SU-DHL-6 (cell line): ENCODE measurements at regions not wholly inside any gene's neighbourhood (a gene's known extent, or its start where the extent isn't known, plus 50 kb on each side); places are given as distances from the start of the nearest gene placed in this dataset.

Source experiments
- H2AFZ ChIP-seq: fragments of 200-600 bp; sonication (generic); 2 replicates; pipeline ENCODE4 v1.6.1; 2014; ENCODE audit warnings: low read depth, mild to moderate bottlenecking, moderate library complexity, mixed read lengths, antibody characterized with exemption, low read length; ENCODE audit not compliant: severe bottlenecking
- H3F3A ChIP-seq: fragments of 200-600 bp; shearing (Covaris generic); 2 replicates; pipeline ENCODE4 v1.6.0; 2016; ENCODE audit warnings: antibody characterized with exemption, mild to moderate bottlenecking; ENCODE audit not compliant: insufficient read depth
- H3K27ac ChIP-seq: fragments of 200-600 bp; sonication (generic); 2 replicates; pipeline ENCODE4 v1.5.1; 2016; ENCODE audit warnings: low read depth, mild to moderate bottlenecking, low read length, moderate library complexity, mixed read lengths
- H3K27me3 ChIP-seq: fragments of 200-600 bp; sonication (generic), shearing (Covaris generic); 2 replicates; pipeline ENCODE4 v1.6.0; 2014; ENCODE audit warnings: mild to moderate bottlenecking, low read length
- H3K36me3 ChIP-seq: fragments of 200-600 bp; sonication (generic); 2 replicates; pipeline ENCODE4 v1.6.1; 2014; ENCODE audit warnings: mild to moderate bottlenecking, low read length, mixed read lengths
- H3K4me2 ChIP-seq: fragments of 300-600, 200-600 bp; shearing (Covaris generic), sonication (generic); 2 replicates; pipeline ENCODE4 v1.6.0; 2014; ENCODE audit warnings: low read length, low read depth, mild to moderate bottlenecking; ENCODE audit not compliant: poor library complexity, severe bottlenecking
- H3K4me3 ChIP-seq: fragments of 200-600 bp; sonication (generic); 2 replicates; pipeline ENCODE4 v1.5.1; 2014; ENCODE audit warnings: antibody characterized with exemption, low read length, mild to moderate bottlenecking, mixed read lengths; ENCODE audit not compliant: insufficient read depth, poor library complexity, severe bottlenecking
- H3K79me2 ChIP-seq: fragments of 200-600 bp; sonication (generic); 2 replicates; pipeline ENCODE4 v1.6.1; 2014; ENCODE audit warnings: mild to moderate bottlenecking, low read length, moderate library complexity; ENCODE audit not compliant: insufficient read depth
- H3K9ac ChIP-seq: fragments of 200-600 bp; sonication (generic); 2 replicates; pipeline ENCODE4 v1.7.0; 2014; ENCODE audit warnings: mild to moderate bottlenecking, low read length
- H3K9me2 ChIP-seq: fragments of 200-600 bp; sonication (generic); replicated peaks from 2 replicates; pipeline ENCODE4 v1.6.1; 2014; ENCODE audit warnings: low read length; ENCODE audit not compliant: insufficient read depth
- H3K9me3 ChIP-seq: fragments of 200-600 bp; sonication (generic); 2 replicates; pipeline ENCODE4 v1.6.1; 2014; ENCODE audit warnings: low read length, mixed read lengths; ENCODE audit not compliant: insufficient read depth
- H4K20me1 ChIP-seq: fragments of 200-600 bp; sonication (generic); 2 replicates; pipeline ENCODE4 v1.6.1; 2014; ENCODE audit warnings: low read depth, mild to moderate bottlenecking, antibody characterized with exemption, low read length, moderate library complexity, mixed read lengths
- CTCF ChIP-seq: fragments of 200-600 bp; sonication (generic); IDR thresholded peaks from one replicate; pipeline ENCODE4 v1.5.1; 2017; ENCODE audit warnings: antibody characterized with exemption, mild to moderate bottlenecking, low read length, moderate library complexity; ENCODE audit not compliant: insufficient read depth, poor library complexity, severe bottlenecking
- EZH2phosphoT487 ChIP-seq: fragments of 200-600 bp; sonication (generic), shearing (Covaris generic); conservative IDR thresholded peaks from 2 replicates; pipeline ENCODE4 v1.6.1; 2018; ENCODE audit warnings: mild to moderate bottlenecking, antibody characterized with exemption, low read length, moderate library complexity, mixed read lengths

- TF ChIP-seq EZH2phosphoT487 (no peak), CTCF (no peak)
- H3K9me3 ChIP-seq: no peaks in the 10 kb centered on the region
- no peak overlapping the region for H2AFZ ChIP-seq
These were observed 340.8 kb upstream of the SLC10A2 start for GRCh38 chr13:103406967-103407366.

GRCh38 chr13:103405297-103405696, 339.1 kb upstream of the SLC10A2 start:
- Histone ChIP-seq H2AFZ (no peak overlapping the region), H3K79me2 (no peaks in the 10 kb centered on the region)

More at GRCh38 chr13:103406967-103407366, 340.8 kb upstream of the SLC10A2 start:
- Histone ChIP-seq H3K27me3 (no peaks in the 10 kb centered on the region), H3K4me3 (no peak overlapping the region), H3K27ac (no peak overlapping the region), H3K79me2 (no peaks in the 10 kb centered on the region), H3K36me3 (no peaks in the 10 kb centered on the region), H3F3A (no peaks in the 10 kb centered on the region), H4K20me1 (no peaks in the 10 kb centered on the region), H3K4me2 (no peak overlapping the region), H3K9me2 (no peaks in the 10 kb centered on the region), H3K9ac (no peak overlapping the region)

GRCh38 chr13:103403814-103404213, 337.6 kb upstream of the SLC10A2 start:
- Histone ChIP-seq H3K9me3 (no peaks in the 10 kb centered on the region), H3K9ac (no peak overlapping the region), H3K9me2 (no peaks in the 10 kb centered on the region), H4K20me1 (no peaks in the 10 kb centered on the region), H3K4me3 (no peak overlapping the region), H3K27ac (no peak overlapping the region), H3K79me2 (no peaks in the 10 kb centered on the region), H3K27me3 (no peaks in the 10 kb centered on the region), H2AFZ (no peak overlapping the region), H3K36me3 (no peaks in the 10 kb centered on the region), H3F3A (no peaks in the 10 kb centered on the region), H3K4me2 (no peak overlapping the region)
- TF ChIP-seq EZH2phosphoT487 (no peak), CTCF (no peak)

More at GRCh38 chr13:103405297-103405696, 339.1 kb upstream of the SLC10A2 start:
- Histone ChIP-seq H3K4me2 (no peak overlapping the region), H3K27ac (no peak overlapping the region), H4K20me1 (no peaks in the 10 kb centered on the region), H3K27me3 (no peaks in the 10 kb centered on the region), H3K9ac (no peak overlapping the region), H3K9me3 (no peaks in the 10 kb centered on the region), H3K9me2 (no peaks in the 10 kb centered on the region), H3F3A (no peaks in the 10 kb centered on the region), H3K4me3 (no peak overlapping the region), H3K36me3 (no peaks in the 10 kb centered on the region)
- TF ChIP-seq EZH2phosphoT487 (no peak), CTCF (no peak)
